Smooth muscle cell (in vitro differentiated cells): ENCODE measurements at regions not wholly inside any gene's neighbourhood (a gene's known extent, or its start where the extent isn't known, plus 50 kb on each side); places are given as distances from the start of the nearest gene placed in this dataset.

Experiments used
- DNase-seq: peaks from one replicate; lab custom pipeline; 2025; ENCODE audit not compliant: unreplicated experiment; lab: John Stamatoyannopoulos, UW
- H2AFZ ChIP-seq: fragments of 200-600 bp; sonication (generic); 2 replicates; pipeline ENCODE4 v1.6.0; 2016; ENCODE audit warnings: antibody characterized with exemption, low read depth, mild to moderate bottlenecking
- H3F3A ChIP-seq: fragments of 200-600 bp; sonication (generic); 2 replicates; pipeline ENCODE4 v1.6.0; 2017; ENCODE audit warnings: antibody characterized with exemption, low read depth
- H3K27ac ChIP-seq: fragments of 200-600 bp; sonication (generic); 2 replicates; pipeline ENCODE4 v1.5.1; 2016; ENCODE audit warnings: low read depth, mild to moderate bottlenecking
- H3K27me3 ChIP-seq: fragments of 200-600 bp; sonication (generic); 2 replicates; pipeline ENCODE4 v1.6.1; 2016; ENCODE audit warnings: low read depth, mild to moderate bottlenecking
- H3K36me3 ChIP-seq: fragments of 200-600 bp; sonication (generic); 2 replicates; pipeline ENCODE4 v1.5.1; 2016; ENCODE audit warnings: low read depth
- H3K4me1 ChIP-seq: fragments of 200-600 bp; sonication (generic); 2 replicates; pipeline ENCODE4 v1.5.1; 2016; ENCODE audit warnings: low read depth
- H3K4me2 ChIP-seq: fragments of 200-600 bp; sonication (generic); 2 replicates; pipeline ENCODE4 v1.6.0; 2016; ENCODE audit warnings: mild to moderate bottlenecking
- H3K4me3 ChIP-seq: fragments of 200-600 bp; sonication (generic); 2 replicates; pipeline ENCODE4 v1.5.1; 2016; ENCODE audit warnings: mild to moderate bottlenecking
- H3K79me2 ChIP-seq: fragments of 200-600 bp; sonication (generic); 2 replicates; pipeline ENCODE4 v1.6.0; 2016; ENCODE audit warnings: low read depth, mild to moderate bottlenecking
- H3K9ac ChIP-seq: fragments of 200-600 bp; sonication (generic); 2 replicates; pipeline ENCODE4 v1.6.0; 2016; ENCODE audit warnings: low read depth
- H3K9me3 ChIP-seq: fragments of 200-600 bp; sonication (generic); replicated peaks from 2 replicates; pipeline ENCODE4 v1.5.1; 2016; ENCODE audit warnings: low read depth
- H4K20me1 ChIP-seq: fragments of 200-600 bp; sonication (generic); 2 replicates; pipeline ENCODE4 v1.6.0; 2016; ENCODE audit warnings: low read depth
- whole genome bisulfite sequencing: methylation state at CpG from one replicate; pipeline ENCODE4 v1.1.7; 2016; ENCODE audit warnings: low lambda C conversion rate; 5-methylcytosine and 5-hydroxymethylcytosine counted together
- TF ChIP-seq, protein P1 (sequence below): fragments of 200-600 bp; sonication (generic); IDR thresholded peaks from 2 replicates; pipeline ENCODE4 v1.5.1; 2017; ENCODE audit warnings: borderline replicate concordance, mild to moderate bottlenecking, antibody characterized with exemption; ENCODE audit not compliant: insufficient read depth, poor library complexity, severe bottlenecking

DNA sequence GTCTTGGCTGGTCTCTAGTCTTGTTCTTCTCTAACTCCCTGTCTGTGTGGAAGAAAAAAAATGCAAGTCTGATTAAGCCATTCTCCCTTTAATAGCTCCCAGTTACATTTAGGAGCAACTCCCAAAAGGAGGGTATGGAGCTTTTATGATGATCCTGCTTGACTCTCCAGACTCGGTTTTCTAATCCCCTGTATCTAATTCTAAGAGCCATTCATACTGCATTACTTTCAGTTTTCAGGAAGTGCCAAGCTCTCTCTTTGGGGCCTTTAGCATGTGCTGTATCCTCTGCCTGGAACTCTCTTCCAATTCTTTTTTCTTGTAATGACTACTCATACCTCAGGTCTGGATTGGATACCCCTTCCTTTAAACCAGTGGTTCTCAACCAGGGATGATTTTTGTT is 219.7 kb upstream of the SPRED2 start:
- Histone ChIP-seq H3F3A (no peaks in the 10 kb centered on the region), H3K9me3 (no peaks in the 10 kb centered on the region), H3K9ac (no peak overlapping the region), H3K27me3 (no peaks in the 10 kb centered on the region), H3K36me3 (no peaks in the 10 kb centered on the region), H3K4me3 (no peak overlapping the region), H2AFZ (no peak overlapping the region), H3K4me2 (no peak overlapping the region), H3K4me1 (peaks cover 8% of the 10 kb centered on the region), H3K27ac (no peak overlapping the region), H3K79me2 (no peaks in the 10 kb centered on the region), H4K20me1 (no peaks in the 10 kb centered on the region)
- 11% methylated on average over 1 of the region's 1 CpG for WGBS
- no peak for DNase-seq
- TF ChIP-seq, protein P1, sequence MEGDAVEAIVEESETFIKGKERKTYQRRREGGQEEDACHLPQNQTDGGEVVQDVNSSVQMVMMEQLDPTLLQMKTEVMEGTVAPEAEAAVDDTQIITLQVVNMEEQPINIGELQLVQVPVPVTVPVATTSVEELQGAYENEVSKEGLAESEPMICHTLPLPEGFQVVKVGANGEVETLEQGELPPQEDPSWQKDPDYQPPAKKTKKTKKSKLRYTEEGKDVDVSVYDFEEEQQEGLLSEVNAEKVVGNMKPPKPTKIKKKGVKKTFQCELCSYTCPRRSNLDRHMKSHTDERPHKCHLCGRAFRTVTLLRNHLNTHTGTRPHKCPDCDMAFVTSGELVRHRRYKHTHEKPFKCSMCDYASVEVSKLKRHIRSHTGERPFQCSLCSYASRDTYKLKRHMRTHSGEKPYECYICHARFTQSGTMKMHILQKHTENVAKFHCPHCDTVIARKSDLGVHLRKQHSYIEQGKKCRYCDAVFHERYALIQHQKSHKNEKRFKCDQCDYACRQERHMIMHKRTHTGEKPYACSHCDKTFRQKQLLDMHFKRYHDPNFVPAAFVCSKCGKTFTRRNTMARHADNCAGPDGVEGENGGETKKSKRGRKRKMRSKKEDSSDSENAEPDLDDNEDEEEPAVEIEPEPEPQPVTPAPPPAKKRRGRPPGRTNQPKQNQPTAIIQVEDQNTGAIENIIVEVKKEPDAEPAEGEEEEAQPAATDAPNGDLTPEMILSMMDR, result no peak

DNA sequence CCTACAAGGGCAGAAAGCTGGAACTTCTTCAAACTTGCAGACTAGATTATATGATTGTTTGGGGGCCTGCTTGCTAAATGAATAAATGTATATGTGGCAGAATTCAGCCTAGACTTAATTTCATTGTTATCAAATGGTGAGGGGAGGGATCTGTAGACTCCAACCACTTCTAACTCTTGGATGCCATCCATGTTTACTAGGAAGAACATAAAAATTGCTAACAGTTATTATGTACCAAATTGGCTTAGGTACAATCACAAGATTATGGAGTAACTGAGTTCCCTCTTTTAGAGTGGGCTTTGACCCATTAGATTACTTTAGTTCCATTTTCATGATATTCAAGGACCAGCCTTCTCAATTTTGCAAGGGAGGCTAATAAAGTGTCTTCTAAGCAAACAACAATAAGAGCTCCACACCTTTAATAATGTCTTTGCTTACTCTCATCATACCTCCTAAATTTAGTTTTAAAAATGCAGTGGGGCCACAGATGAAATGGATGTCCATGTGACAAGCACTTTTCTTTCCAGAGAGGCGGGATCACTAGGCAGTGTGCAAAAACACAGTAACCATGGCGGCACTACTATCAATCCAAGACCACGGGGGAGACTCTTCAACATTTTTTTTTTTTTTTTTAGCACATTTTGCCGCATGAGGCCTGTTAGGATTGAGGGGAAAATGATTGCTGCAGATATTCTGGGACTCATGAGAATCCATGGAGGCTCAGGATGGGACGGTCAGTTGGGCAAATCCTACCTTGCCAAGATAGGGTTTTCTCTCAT is 217.6 kb upstream of the SPRED2 start:
- Histone ChIP-seq H3K4me2 (no peak overlapping the region), H4K20me1 (no peaks in the 10 kb centered on the region), H3K79me2 (no peaks in the 10 kb centered on the region), H3K36me3 (no peaks in the 10 kb centered on the region), H2AFZ (no peak overlapping the region), H3K27ac (no peak overlapping the region), H3K9ac (no peak overlapping the region), H3K27me3 (no peaks in the 10 kb centered on the region), H3F3A (no peaks in the 10 kb centered on the region), H3K4me1 (no peaks in the 10 kb centered on the region), H3K9me3 (no peaks in the 10 kb centered on the region), H3K4me3 (no peak overlapping the region)
- 83% methylated on average over 5 of the region's 5 CpGs for WGBS
- TF ChIP-seq, protein P1, result no peak
- no peak for DNase-seq

DNA sequence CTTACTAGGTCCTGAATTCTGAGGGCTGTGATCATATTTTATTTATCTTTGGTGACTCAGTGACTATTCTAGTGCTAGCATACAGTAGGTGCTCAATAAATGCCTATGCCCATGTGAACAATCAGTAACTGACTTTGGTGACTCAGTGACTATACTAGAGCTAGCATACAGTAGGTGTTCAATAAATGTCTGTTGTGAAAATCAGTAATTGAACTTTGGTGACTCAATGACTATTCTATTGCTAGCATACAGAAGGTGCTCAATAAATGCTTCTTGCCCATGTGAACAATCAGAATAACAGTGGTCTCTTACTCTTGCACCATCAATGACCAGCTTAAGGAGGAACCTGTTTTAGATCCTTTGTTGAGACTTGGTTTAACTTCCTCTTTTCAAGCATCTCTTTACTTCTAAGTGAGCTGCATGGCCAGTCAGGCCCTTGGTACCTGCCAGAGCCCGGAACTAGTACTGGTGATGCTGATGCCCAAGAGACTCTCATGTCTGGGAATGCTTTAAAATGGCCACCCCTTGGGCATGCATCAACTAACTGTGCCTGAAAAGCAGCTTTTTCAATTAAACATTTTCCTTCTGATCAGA is 214.9 kb upstream of the SPRED2 start:
- H3K27ac ChIP-seq, result no peak overlapping the region
- H3K27me3 ChIP-seq, result no peaks in the 10 kb centered on the region
- no peaks in the 10 kb centered on the region for H3K79me2 ChIP-seq
- H3K9me3 ChIP-seq, result no peaks in the 10 kb centered on the region
- no peak overlapping the region for H3K9ac ChIP-seq
- no peak overlapping the region for H3K4me2 ChIP-seq
- H3K4me3 ChIP-seq, result no peak overlapping the region
- no peaks in the 10 kb centered on the region for H3K4me1 ChIP-seq
- H3K36me3 ChIP-seq, result no peaks in the 10 kb centered on the region
- H3F3A ChIP-seq, result no peaks in the 10 kb centered on the region
- no peak overlapping the region for H2AFZ ChIP-seq
- 94% methylated on average over 1 of the region's 1 CpG for WGBS
- TF ChIP-seq, protein P1, result no peak
- DNase-seq, result no peak
- H4K20me1 ChIP-seq, result no peaks in the 10 kb centered on the region

DNA sequence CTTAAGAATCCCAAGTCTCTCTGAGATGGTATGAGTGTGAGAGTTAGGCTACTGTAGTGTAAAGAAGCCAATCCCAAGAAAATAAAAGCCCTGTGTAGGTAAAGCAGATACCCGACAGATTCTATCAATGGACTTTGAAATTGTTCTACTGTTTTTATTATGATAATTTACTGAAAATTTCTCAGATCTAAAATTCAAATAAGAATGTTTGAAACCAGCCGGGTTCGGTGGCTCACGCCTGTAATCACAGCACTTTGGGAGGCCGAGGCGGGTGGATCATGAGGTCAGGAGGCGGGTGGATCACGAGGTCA is 208.3 kb upstream of the SPRED2 start:
- H2AFZ ChIP-seq, result no peak overlapping the region

More for the DNA sequence above, 208.3 kb upstream of the SPRED2 start:
- Histone ChIP-seq H3K4me3 (no peak overlapping the region), H4K20me1 (no peaks in the 10 kb centered on the region), H3K79me2 (no peaks in the 10 kb centered on the region), H3K4me1 (no peaks in the 10 kb centered on the region), H3F3A (no peaks in the 10 kb centered on the region), H3K27ac (no peak overlapping the region), H3K36me3 (no peaks in the 10 kb centered on the region), H3K27me3 (no peaks in the 10 kb centered on the region), H3K9ac (no peak overlapping the region), H3K4me2 (no peak overlapping the region), H3K9me3 (no peaks in the 10 kb centered on the region)
- no peak for DNase-seq
- TF ChIP-seq, protein P1, result no peak
- WGBS, result 82% methylated on average over 8 of the region's 8 CpGs
